ENCODE measurements at regions not wholly inside any gene's neighbourhood (a gene's known extent, or its start where the extent isn't known, plus 50 kb on each side); places are given as distances from the start of the nearest gene placed in this dataset.

DNA sequence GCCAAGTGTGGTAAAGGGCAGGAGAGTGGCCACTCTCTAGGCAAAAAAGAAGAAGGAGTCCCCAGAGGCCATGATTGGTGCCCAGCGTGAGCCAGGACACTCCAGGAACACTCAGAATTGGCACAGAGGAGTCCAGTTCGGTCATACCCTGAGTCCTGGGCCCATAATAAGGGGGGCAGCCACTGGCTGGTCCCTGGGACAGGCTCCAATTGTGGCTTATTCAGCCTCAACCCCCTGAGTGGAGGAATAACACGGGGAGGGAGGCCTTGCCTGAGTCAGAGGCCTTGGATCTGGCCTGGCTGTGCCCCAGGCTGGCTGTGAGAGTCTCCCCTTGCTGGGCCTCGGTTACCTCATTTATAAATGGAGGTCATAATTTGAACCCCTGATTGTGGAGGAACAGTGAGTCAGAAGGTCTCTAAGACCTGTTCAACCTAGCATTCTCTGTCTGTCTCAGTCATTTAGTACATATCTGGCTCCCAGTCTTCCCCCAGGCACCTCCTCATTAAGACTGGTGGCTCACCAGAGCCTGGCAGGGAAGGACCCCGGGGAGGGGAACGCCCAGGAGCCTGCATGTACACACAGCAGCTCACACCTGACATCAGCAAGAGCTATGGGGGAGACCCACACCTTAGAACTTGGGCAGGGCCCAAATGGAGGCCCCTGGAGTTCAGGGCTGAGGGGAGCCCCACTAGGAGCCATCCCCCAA is 95.9 kb upstream of the ATP2B2 start:
- Histone ChIP-seq H3K27ac (ENCODE audit: low read depth in 2 of 2, low read length in 1 of 2) (peak overlapping the region in 1 of 2 experiments; percentile 89; a peak in 2 of 4 replicates), H3K9ac (no peak overlapping the region), H3F3A (replicated peaks; ENCODE audit: insufficient read depth) (no peaks in the 10 kb centered on the region), H3K4me3 (ENCODE audit: low read depth in 2 of 2, low read length in 1 of 2) (no peak overlapping the region), H3K4me2 (no peak overlapping the region), H3K4me1 (ENCODE audit: control insufficient read depth in 1 of 2, insufficient read depth in 2 of 2, low read depth in 1 of 2, low read length in 1 of 2) (peaks cover 0 to 33% of the 10 kb centered on the region in 2 experiments; a peak in 1 of 4 replicates), H3K9me3 (no peaks in the 10 kb centered on the region), H2AFZ (ENCODE audit: low read depth) (no peak overlapping the region), H3K36me3 (replicated peaks in 1 of 2; ENCODE audit: control insufficient read depth in 1 of 2, insufficient read depth in 2 of 2, low read length in 1 of 2) (no peaks in the 10 kb centered on the region), H4K20me1 (ENCODE audit: insufficient read depth) (no peaks in the 10 kb centered on the region), H3K9me2 (no peaks in the 10 kb centered on the region), H3K79me2 (ENCODE audit: insufficient read depth) (no peaks in the 10 kb centered on the region), H3K27me3 (ENCODE audit: insufficient read depth) (no peaks in the 10 kb centered on the region)
- 11% methylated on average over 3 of the region's 6 CpGs for WGBS (ENCODE audit: low lambda C conversion rate)
- TF ChIP-seq RFX5 (IDR thresholded peaks at IDR 0.05; ENCODE audit: low read length), result no peak
- TF ChIP-seq SMC3 (IDR thresholded peaks at IDR 0.05; ENCODE audit: low read depth, low read length), result no peak
- TF ChIP-seq RAD21 (IDR thresholded peaks at IDR 0.05; ENCODE audit: low read length), result no peak
- no peak for TF ChIP-seq NFIC (IDR thresholded peaks at IDR 0.05; ENCODE audit: borderline replicate concordance)
- TF ChIP-seq TAF1 (IDR thresholded peaks at IDR 0.05; ENCODE audit: borderline replicate concordance, low read depth, low read length), result no peak
- TF ChIP-seq, protein P1, sequence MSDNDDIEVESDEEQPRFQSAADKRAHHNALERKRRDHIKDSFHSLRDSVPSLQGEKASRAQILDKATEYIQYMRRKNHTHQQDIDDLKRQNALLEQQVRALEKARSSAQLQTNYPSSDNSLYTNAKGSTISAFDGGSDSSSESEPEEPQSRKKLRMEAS (IDR thresholded peaks at IDR 0.05; ENCODE audit: low read depth), result no peak
- TF ChIP-seq, protein P2, sequence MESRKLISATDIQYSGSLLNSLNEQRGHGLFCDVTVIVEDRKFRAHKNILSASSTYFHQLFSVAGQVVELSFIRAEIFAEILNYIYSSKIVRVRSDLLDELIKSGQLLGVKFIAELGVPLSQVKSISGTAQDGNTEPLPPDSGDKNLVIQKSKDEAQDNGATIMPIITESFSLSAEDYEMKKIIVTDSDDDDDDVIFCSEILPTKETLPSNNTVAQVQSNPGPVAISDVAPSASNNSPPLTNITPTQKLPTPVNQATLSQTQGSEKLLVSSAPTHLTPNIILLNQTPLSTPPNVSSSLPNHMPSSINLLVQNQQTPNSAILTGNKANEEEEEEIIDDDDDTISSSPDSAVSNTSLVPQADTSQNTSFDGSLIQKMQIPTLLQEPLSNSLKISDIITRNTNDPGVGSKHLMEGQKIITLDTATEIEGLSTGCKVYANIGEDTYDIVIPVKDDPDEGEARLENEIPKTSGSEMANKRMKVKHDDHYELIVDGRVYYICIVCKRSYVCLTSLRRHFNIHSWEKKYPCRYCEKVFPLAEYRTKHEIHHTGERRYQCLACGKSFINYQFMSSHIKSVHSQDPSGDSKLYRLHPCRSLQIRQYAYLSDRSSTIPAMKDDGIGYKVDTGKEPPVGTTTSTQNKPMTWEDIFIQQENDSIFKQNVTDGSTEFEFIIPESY (IDR thresholded peaks at IDR 0.05; ENCODE audit: borderline replicate concordance, low read depth), result no peak
- TF ChIP-seq, protein P3, sequence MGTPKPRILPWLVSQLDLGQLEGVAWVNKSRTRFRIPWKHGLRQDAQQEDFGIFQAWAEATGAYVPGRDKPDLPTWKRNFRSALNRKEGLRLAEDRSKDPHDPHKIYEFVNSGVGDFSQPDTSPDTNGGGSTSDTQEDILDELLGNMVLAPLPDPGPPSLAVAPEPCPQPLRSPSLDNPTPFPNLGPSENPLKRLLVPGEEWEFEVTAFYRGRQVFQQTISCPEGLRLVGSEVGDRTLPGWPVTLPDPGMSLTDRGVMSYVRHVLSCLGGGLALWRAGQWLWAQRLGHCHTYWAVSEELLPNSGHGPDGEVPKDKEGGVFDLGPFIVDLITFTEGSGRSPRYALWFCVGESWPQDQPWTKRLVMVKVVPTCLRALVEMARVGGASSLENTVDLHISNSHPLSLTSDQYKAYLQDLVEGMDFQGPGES (IDR thresholded peaks at IDR 0.05; ENCODE audit: low read depth, low read length), result no peak
- TF ChIP-seq, protein P4, sequence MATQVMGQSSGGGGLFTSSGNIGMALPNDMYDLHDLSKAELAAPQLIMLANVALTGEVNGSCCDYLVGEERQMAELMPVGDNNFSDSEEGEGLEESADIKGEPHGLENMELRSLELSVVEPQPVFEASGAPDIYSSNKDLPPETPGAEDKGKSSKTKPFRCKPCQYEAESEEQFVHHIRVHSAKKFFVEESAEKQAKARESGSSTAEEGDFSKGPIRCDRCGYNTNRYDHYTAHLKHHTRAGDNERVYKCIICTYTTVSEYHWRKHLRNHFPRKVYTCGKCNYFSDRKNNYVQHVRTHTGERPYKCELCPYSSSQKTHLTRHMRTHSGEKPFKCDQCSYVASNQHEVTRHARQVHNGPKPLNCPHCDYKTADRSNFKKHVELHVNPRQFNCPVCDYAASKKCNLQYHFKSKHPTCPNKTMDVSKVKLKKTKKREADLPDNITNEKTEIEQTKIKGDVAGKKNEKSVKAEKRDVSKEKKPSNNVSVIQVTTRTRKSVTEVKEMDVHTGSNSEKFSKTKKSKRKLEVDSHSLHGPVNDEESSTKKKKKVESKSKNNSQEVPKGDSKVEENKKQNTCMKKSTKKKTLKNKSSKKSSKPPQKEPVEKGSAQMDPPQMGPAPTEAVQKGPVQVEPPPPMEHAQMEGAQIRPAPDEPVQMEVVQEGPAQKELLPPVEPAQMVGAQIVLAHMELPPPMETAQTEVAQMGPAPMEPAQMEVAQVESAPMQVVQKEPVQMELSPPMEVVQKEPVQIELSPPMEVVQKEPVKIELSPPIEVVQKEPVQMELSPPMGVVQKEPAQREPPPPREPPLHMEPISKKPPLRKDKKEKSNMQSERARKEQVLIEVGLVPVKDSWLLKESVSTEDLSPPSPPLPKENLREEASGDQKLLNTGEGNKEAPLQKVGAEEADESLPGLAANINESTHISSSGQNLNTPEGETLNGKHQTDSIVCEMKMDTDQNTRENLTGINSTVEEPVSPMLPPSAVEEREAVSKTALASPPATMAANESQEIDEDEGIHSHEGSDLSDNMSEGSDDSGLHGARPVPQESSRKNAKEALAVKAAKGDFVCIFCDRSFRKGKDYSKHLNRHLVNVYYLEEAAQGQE (IDR thresholded peaks at IDR 0.05; ENCODE audit: low read depth, low read length), result no peak
- TF ChIP-seq GABPA (IDR thresholded peaks at IDR 0.05; ENCODE audit: low read depth), result no peak
- no peak for TF ChIP-seq TEAD4 (IDR thresholded peaks at IDR 0.05; ENCODE audit: borderline replicate concordance, insufficient read depth)
- TF ChIP-seq MXI1 (IDR thresholded peaks at IDR 0.05; ENCODE audit: low read depth, low read length), result no peak
- TF ChIP-seq TCF12 (IDR thresholded peaks at IDR 0.05), result no peak
- no peak for TF ChIP-seq GATA2 (CRISPR knock-in tag; IDR thresholded peaks at IDR 0.05)
- TF ChIP-seq SIN3A (IDR thresholded peaks at IDR 0.05; ENCODE audit: borderline replicate concordance, low read depth, low read length), result no peak
- TF ChIP-seq EP300 (IDR thresholded peaks at IDR 0.05; ENCODE audit: borderline replicate concordance in 1 of 2, low read depth in 1 of 2, low read length in 1 of 2), result no peak
- no peak for TF ChIP-seq EZH2phosphoT487 (IDR thresholded peaks at IDR 0.05; ENCODE audit: borderline replicate concordance, low read depth)
- TF ChIP-seq NRF1 (IDR thresholded peaks at IDR 0.05; ENCODE audit: low read depth, low read length), result no peak
- no peak for TF ChIP-seq CHD2 (IDR thresholded peaks at IDR 0.05; ENCODE audit: low read length, partially characterized antibody)
- no peak for TF ChIP-seq JUND (IDR thresholded peaks at IDR 0.05)
- ChIA-PET POLR2A (interaction anchor here (0.6 kb wide), 1 partner anchor 145 kb away, joined by 3 read pairs; no protein-coding TSS in a partner anchor), CTCF (interaction anchor here (1.6 to 1.9 kb wide), 3 partner anchors 34 to 138 kb away, joined by 4 to 6 read pairs (median 5); no protein-coding TSS in a partner anchor)
- no peak for DNase-seq
